A673 (cell line): ENCODE measurements at regions not wholly inside any gene's neighbourhood (a gene's known extent, or its start where the extent isn't known, plus 50 kb on each side); places are given as distances from the start of the nearest gene placed in this dataset.

Experiments used
- BruUV-seq: library from RNA; stranded (reverse); fragments of 400-500 nt; replicated peaks from 2 replicates; lab custom pipeline; 2021; lab: Mats Ljungman, UMichigan
- CTCF ChIA-PET: fragments of 300-600 bp; sonication (Branson Sonifier 250); formaldehyde crosslinking; loops from one replicate; lab custom pipeline; 2022; ENCODE audit warnings: antibody characterized with exemption; lab: Charles Lee
- POLR2A ChIA-PET: fragments of 300-600 bp; sonication (Branson Sonifier 250); formaldehyde crosslinking; loops from one replicate; lab custom pipeline; 2022; ENCODE audit warnings: antibody characterized with exemption; ENCODE audit not compliant: low non-redundant PET; lab: Charles Lee
- DNase-seq: peaks from one replicate; pipeline ENCODE4 v3.0.0-alpha.2; 2015; ENCODE audit warnings: low spot score
- H3K27ac ChIP-seq: fragments of 200-600 bp; sonication (generic); 2 replicates; pipeline ENCODE4 v1.5.1; 2016; ENCODE audit warnings: mixed run types, low read depth, mild to moderate bottlenecking, mixed read lengths, antibody characterized with exemption, low read length; ENCODE audit not compliant: poor library complexity, severe bottlenecking
- H3K27me3 ChIP-seq: fragments of 200-600 bp; sonication (generic); replicated peaks from 2 replicates; pipeline ENCODE4 v1.6.1; 2017; ENCODE audit warnings: mixed run types, low read depth, mild to moderate bottlenecking, mixed read lengths, antibody characterized with exemption, low read length; ENCODE audit not compliant: insufficient read depth, poor library complexity
- H3K36me3 ChIP-seq: fragments of 200-600 bp; sonication (generic); 2 replicates; pipeline ENCODE4 v1.6.1; 2016; ENCODE audit warnings: mixed run types, mild to moderate bottlenecking, mixed read lengths, antibody characterized with exemption, low read length; ENCODE audit not compliant: insufficient read depth, poor library complexity, severe bottlenecking
- H3K4me1 ChIP-seq: fragments of 200-600 bp; sonication (generic); 2 replicates; pipeline ENCODE4 v1.6.1; 2017; ENCODE audit warnings: mixed run types, mild to moderate bottlenecking, mixed read lengths, antibody characterized with exemption, low read length; ENCODE audit not compliant: insufficient read depth, poor library complexity, severe bottlenecking
- H3K4me3 ChIP-seq: fragments of 200-600 bp; sonication (generic); 2 replicates; pipeline ENCODE4 v1.5.1; 2016; ENCODE audit warnings: low read depth, mixed run types, mild to moderate bottlenecking, mixed read lengths, low read length; ENCODE audit not compliant: poor library complexity, severe bottlenecking
- H3K9me3 ChIP-seq: fragments of 200-600 bp; sonication (generic); 2 replicates; pipeline ENCODE4 v1.6.1; 2016; ENCODE audit warnings: mixed run types, low read depth, mild to moderate bottlenecking, mixed read lengths, antibody characterized with exemption, low read length; ENCODE audit not compliant: poor library complexity, severe bottlenecking
- CTCF ChIP-seq: fragments of 300-800, 200-600 bp; sonication (generic); conservative IDR thresholded peaks from 2 replicates; pipeline ENCODE4 v1.5.1; 2017; ENCODE audit warnings: low read depth, mild to moderate bottlenecking, antibody characterized with exemption, low read length, moderate library complexity, mixed read lengths
- EZH2 ChIP-seq: fragments of 200-600 bp; sonication (generic); IDR thresholded peaks from 2 replicates; pipeline ENCODE4 v1.6.1; 2017; ENCODE audit warnings: borderline replicate concordance, low read depth, mild to moderate bottlenecking, mixed read lengths, antibody characterized with exemption, low read length; ENCODE audit not compliant: poor library complexity, severe bottlenecking
- intact Hi-C: fragments of 100-400 bp; cut with micrococcal nuclease; formaldehyde crosslinking; loops from one replicate; pipeline ENCODE4 v1.10.0; 2022; ENCODE audit not compliant: unreplicated experiment

DNA sequence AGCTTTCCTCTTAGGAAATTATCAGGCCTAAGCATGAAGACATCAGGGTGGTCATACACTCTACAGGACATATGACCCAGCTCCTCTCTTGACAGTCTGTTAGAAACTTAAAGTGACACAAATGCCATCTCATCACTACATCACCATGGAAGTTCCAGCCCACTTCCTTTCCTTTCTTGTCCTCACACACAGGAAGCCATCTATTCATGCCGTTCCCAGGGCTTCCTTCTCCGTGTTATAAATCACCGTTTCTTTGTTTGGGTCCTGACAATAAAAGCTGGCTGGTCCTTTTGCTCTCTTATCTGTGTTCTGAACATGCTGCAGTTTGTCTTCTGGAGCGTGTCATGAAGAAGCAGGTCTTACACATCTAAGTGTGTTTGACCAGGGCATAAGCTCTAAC lies 692.1 kb upstream of the CELF4 start:
- TF ChIP-seq CTCF (no peak), EZH2 (no peak)
- Histone ChIP-seq H3K27ac (no peak overlapping the region), H3K4me1 (no peaks in the 10 kb centered on the region), H3K4me3 (no peak overlapping the region), H3K27me3 (no peaks in the 10 kb centered on the region), H3K9me3 (peaks cover 7% of the 10 kb centered on the region), H3K36me3 (no peaks in the 10 kb centered on the region)
- ChIA-PET POLR2A (no interaction called here), CTCF (no interaction called here)
- intact Hi-C loops: no loop called here
- DNase-seq: no peak
- BruUV-seq: no TSS peak

DNA sequence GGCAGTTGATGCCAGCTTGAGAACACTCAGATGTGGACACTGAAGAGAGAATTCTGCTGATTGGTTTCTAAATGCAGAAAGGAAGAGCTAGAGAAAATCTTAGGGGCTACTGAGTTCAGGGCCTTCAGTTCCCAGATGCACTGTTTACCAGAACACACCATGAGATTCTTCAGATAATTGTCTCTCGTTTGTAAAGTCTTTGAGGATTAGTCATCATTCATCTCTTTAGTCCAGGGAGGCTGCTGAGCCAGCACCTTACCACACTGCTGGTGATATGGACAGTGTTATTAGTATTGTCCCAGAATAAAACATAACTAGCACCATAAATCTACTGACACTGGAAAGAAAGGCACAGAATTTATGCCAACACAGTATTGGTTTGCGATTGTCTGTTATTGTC lies 690.8 kb upstream of the CELF4 start:
- no peak for TF ChIP-seq EZH2
- TF ChIP-seq CTCF: no peak
- POLR2A ChIA-PET: no interaction called here
- Histone ChIP-seq H3K36me3 (no peaks in the 10 kb centered on the region), H3K9me3 (peaks cover 6% of the 10 kb centered on the region), H3K27me3 (no peaks in the 10 kb centered on the region), H3K4me3 (no peak overlapping the region), H3K4me1 (no peaks in the 10 kb centered on the region), H3K27ac (no peak overlapping the region)
- DNase-seq: no peak
- CTCF ChIA-PET: no interaction called here
- intact Hi-C loops: no loop called here
- no TSS peak for BruUV-seq

- Histone ChIP-seq H3K4me1 (no peaks in the 10 kb centered on the region), H3K4me3 (no peak overlapping the region), H3K27ac (no peak overlapping the region), H3K36me3 (no peaks in the 10 kb centered on the region), H3K27me3 (no peaks in the 10 kb centered on the region), H3K9me3 (no peaks in the 10 kb centered on the region)
- TF ChIP-seq CTCF (no peak), EZH2 (no peak)
- ChIA-PET POLR2A (no interaction called here), CTCF (no interaction called here)
- no TSS peak for BruUV-seq
- intact Hi-C loops: no loop called here
- no peak for DNase-seq
Measured at GRCh38 chr18:38250971-38251370, 685.4 kb upstream of the CELF4 start.
